Activated CD8-positive, alpha-beta memory T cell treated with anti-CD3 and anti-CD28 coated beads, Interleukin-2, amount 50 U/mL, for 24 hours (primary cell): ENCODE measurements at regions not wholly inside any gene's neighbourhood (a gene's known extent, or its start where the extent isn't known, plus 50 kb on each side); places are given as distances from the start of the nearest gene placed in this dataset.

Experiments
- DNase-seq: peaks from one replicate; pipeline ENCODE4 v3.0.0-alpha.2; 2020; ENCODE audit errors: extremely low read depth

- DNase-seq: no peak
Observed at GRCh38 chr16:17804857-17805256, 334.1 kb upstream of the XYLT1 start.

- no peak for DNase-seq
Observed at GRCh38 chr16:17803625-17804410, 333.1 kb upstream of the XYLT1 start.

GRCh38 chr16:17802571-17802970 is 331.8 kb upstream of the XYLT1 start:
- no peak for DNase-seq

- DNase-seq: no peak
Observed at GRCh38 chr16:17801068-17801467, 330.3 kb upstream of the XYLT1 start.

- DNase-seq: no peak
Observed at GRCh38 chr16:17798716-17799115, 328.0 kb upstream of the XYLT1 start.

- no peak for DNase-seq
Observed at GRCh38 chr16:17793354-17793753, 322.6 kb upstream of the XYLT1 start.

GRCh38 chr16:17784073-17784472 is 313.3 kb upstream of the XYLT1 start:
- DNase-seq: no peak

- no peak for DNase-seq
Observed at GRCh38 chr16:17780181-17780580, 309.4 kb upstream of the XYLT1 start.

- DNase-seq: no peak
Observed at GRCh38 chr16:17777408-17777863, 306.7 kb upstream of the XYLT1 start.

- no peak for DNase-seq
Observed at GRCh38 chr16:17776888-17777287, 306.1 kb upstream of the XYLT1 start.

- no peak for DNase-seq
Observed at GRCh38 chr16:17776465-17776864, 305.7 kb upstream of the XYLT1 start.

- DNase-seq: no peak
Observed at GRCh38 chr16:17775061-17775460, 304.3 kb upstream of the XYLT1 start.

- DNase-seq: no peak
Observed at GRCh38 chr16:17773698-17774101, 302.9 kb upstream of the XYLT1 start.

GRCh38 chr16:17770104-17770503 is 299.3 kb upstream of the XYLT1 start:
- no peak for DNase-seq

- DNase-seq: no peak
Observed at GRCh38 chr16:17769065-17769464, 298.3 kb upstream of the XYLT1 start.

- DNase-seq: no peak
Observed at GRCh38 chr16:17768257-17768656, 297.5 kb upstream of the XYLT1 start.

GRCh38 chr16:17766012-17766411 is 295.3 kb upstream of the XYLT1 start:
- no peak for DNase-seq

GRCh38 chr16:17759451-17760390 is 289.0 kb upstream of the XYLT1 start:
- no peak for DNase-seq

GRCh38 chr16:17757808-17758207 is 287.0 kb upstream of the XYLT1 start:
- no peak for DNase-seq

GRCh38 chr16:17755158-17755557 is 284.4 kb upstream of the XYLT1 start:
- DNase-seq: no peak

- no peak for DNase-seq
Observed at GRCh38 chr16:17753434-17753833, 282.7 kb upstream of the XYLT1 start.

- DNase-seq: no peak
Observed at GRCh38 chr16:17749706-17750105, 278.9 kb upstream of the XYLT1 start.
